ENCODE measurements at regions not wholly inside any gene's neighbourhood (a gene's known extent, or its start where the extent isn't known, plus 50 kb on each side); places are given as distances from the start of the nearest gene placed in this dataset.
A peak's percentile ranks its signal among the peaks of the same experiment; 100 is the strongest.

DNA sequence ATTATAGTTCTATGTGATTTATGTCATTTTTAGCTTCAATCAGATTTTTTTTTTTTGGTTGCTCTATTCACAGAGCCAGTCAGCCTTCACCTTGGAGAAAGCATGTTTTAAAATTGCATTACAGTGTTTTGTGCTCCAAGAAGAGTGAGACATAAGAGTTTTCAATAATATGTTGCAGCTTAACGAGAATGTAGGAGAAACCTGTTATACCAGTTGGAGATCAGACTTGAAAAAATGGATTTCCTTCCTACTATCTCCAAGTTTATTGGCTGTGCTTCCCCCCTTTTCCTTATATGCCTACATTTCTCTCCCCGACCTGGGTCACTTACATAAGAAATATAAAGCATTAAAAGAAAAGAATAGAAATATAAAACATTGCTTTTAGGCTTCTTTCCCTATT is 123.9 kb upstream of the ARGLU1 start:
- peak in 1 of 2 experiments; percentile 22 for DNase-seq (ENCODE audit: low read depth in 1 of 2, low spot score in 1 of 2)
- no peak for TF ChIP-seq JUND (IDR thresholded peaks at IDR 0.05; ENCODE audit: low read depth)
- in situ Hi-C loops (cut with HindIII; ENCODE audit: low pct_unique_long_range_greater_than_20kb, low sequenced_read_pairs), result no loop called here

DNA sequence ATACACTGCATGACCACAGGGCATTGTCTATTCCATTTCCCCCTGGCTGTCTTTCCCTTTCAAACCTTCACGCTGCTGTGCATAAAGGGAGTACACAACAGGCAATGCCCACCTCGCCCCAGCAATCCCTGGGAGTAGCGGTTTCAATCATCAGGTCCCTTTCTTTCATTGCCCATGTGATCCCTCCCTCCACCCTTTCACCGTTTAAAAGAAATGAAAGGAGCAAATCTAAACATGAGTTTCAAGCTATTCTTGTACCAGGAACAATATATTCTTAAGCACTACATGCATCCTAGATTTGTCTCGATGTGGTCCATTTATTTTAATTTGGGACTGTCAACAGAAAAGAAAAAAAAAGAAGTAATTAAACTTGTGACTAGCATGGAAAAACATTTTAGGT is 123.4 kb upstream of the ARGLU1 start:
- in situ Hi-C loops (cut with HindIII; ENCODE audit: low pct_unique_long_range_greater_than_20kb, low sequenced_read_pairs), result no loop called here
- TF ChIP-seq JUND (IDR thresholded peaks at IDR 0.05; ENCODE audit: low read depth), result no peak
- no peak for DNase-seq (ENCODE audit: low read depth in 1 of 2, low spot score in 1 of 2)

DNA sequence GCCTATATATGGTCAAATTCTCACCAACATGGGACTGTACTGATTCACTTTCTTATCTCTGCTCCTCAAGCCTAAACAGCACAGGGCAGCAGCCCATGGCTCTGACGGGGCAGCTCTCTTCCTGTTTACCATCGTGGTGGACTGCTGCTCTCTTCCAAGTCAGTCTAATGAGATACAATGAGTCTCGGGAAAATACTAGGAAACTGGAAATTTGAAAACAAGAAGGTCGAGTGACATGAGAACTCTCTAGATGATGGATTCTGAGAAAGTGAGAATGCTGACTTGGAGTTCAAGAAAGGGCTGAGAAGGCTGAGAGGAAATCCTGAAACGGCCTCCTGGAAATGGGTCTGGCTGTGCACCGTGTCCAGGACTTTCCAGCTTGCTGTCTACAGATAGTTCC is 122.8 kb upstream of the ARGLU1 start:
- in situ Hi-C loops (cut with HindIII; ENCODE audit: low pct_unique_long_range_greater_than_20kb, low sequenced_read_pairs), result no loop called here
- TF ChIP-seq JUND (IDR thresholded peaks at IDR 0.05; ENCODE audit: low read depth), result no peak
- DNase-seq (ENCODE audit: low read depth in 1 of 2, low spot score in 1 of 2), result no peak

DNA sequence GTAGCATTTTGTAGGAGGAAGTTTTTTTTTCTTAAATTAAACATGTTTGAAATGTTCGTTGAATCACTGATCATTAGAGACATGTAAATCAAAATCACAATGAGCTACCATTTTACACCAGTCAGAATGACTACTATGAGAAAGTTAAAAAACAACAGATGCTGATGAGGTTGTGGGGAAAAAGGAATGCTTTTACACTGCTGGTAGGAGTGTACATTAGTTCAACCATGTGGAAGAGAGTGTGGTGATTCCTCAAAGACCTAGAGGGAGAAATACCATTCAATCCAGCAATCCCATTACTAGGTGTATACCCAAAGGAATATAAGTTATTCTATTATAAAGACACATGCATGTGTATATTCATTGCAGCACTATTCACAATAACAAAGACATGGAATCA is 122.0 kb upstream of the ARGLU1 start:
- in situ Hi-C loops (cut with HindIII; ENCODE audit: low pct_unique_long_range_greater_than_20kb, low sequenced_read_pairs), result no loop called here
- no peak for TF ChIP-seq JUND (IDR thresholded peaks at IDR 0.05; ENCODE audit: low read depth)
- no peak for DNase-seq (ENCODE audit: low read depth in 1 of 2, low spot score in 1 of 2)

DNA sequence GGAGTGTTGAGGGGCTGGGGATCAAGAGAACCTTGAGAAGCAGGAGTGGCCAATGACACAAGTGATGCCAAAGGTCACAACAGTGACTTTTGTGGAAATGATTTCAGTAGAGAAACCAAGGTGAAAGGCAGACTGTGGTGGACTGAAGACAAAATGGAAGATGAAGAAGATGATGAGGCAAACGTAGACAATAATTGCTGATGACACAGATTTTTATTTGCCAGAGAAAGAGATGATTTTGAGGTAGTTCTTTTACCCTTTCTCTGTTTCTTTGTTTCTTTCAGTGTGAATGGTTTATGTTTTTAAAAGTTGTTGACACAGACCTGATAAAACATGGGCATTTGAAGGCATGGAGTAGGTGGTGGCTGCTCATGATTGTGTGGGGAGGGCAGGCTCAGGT is 121.0 kb upstream of the ARGLU1 start:
- in situ Hi-C loops (cut with HindIII; ENCODE audit: low pct_unique_long_range_greater_than_20kb, low sequenced_read_pairs), result no loop called here
- DNase-seq (ENCODE audit: low read depth in 1 of 2, low spot score in 1 of 2), result no peak
- TF ChIP-seq JUND (IDR thresholded peaks at IDR 0.05; ENCODE audit: low read depth), result no peak

DNA sequence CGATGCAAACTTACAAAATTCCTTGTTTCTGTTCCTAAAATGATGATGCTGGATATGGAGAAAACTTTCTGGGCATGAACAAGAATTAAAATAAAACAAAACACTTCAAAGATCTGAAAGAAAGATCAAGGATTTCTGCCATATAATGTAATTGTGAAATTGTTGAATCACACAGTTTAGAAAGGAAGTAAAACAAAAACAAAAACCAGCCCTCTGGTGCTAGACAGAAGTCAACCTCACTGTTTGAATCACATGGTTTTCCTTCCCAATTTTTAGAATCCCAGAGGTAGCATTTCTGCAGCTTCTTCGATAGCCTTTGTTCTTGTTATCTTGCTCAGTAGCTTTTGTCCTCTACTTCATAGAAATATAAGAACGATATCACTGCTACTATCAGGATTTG is 118.2 kb upstream of the ARGLU1 start:
- no peak for DNase-seq (ENCODE audit: low read depth in 1 of 2, low spot score in 1 of 2)
- TF ChIP-seq JUND (IDR thresholded peaks at IDR 0.05; ENCODE audit: low read depth), result no peak
- in situ Hi-C loops (cut with HindIII; ENCODE audit: low pct_unique_long_range_greater_than_20kb, low sequenced_read_pairs), result no loop called here

DNA sequence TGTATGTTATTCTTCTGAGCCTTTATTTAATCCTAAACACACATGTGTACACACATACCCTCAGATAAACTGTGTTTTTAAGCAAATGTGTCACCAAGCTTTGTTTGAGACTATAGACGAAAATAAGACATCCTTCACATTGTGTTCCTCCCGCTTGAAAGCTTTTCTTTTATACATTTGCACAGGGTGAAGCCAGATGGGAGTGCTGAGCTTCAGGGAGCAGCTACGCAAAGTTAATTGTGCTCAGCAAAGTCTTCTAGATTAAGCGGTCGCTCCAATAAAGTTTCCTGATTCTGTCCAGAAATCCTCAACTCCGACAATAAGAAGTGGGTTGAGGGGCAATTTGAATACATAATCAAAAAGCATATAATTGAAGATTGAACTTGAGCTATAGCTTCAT is 117.2 kb upstream of the ARGLU1 start:
- in situ Hi-C loops (cut with HindIII; ENCODE audit: low pct_unique_long_range_greater_than_20kb, low sequenced_read_pairs), result no loop called here
- no peak for TF ChIP-seq JUND (IDR thresholded peaks at IDR 0.05; ENCODE audit: low read depth)
- no peak for DNase-seq (ENCODE audit: low read depth in 1 of 2, low spot score in 1 of 2)

DNA sequence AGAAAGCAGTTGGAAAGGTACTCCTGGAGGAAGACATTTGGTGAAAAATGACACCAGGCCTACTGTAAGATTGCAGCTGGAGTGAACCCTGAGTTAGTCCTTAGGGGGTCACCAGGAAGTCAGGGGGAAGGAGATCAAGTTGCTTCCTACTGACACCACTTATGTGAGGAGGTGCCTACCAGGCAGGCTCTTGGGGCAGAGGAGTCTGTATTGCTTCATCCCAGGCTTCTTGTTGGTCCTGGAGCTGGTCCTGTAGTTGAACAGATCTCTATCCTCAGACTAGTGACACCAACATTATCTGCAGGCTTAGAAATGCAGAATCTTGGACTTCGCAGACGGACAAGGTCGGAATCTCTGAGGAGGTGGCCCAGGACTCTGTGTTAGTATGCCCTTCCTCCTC is 116.0 kb upstream of the ARGLU1 start:
- TF ChIP-seq JUND (IDR thresholded peaks at IDR 0.05; ENCODE audit: low read depth), result no peak
- in situ Hi-C loops (cut with HindIII; ENCODE audit: low pct_unique_long_range_greater_than_20kb, low sequenced_read_pairs), result no loop called here
- DNase-seq (ENCODE audit: low read depth in 1 of 2, low spot score in 1 of 2), result no peak

DNA sequence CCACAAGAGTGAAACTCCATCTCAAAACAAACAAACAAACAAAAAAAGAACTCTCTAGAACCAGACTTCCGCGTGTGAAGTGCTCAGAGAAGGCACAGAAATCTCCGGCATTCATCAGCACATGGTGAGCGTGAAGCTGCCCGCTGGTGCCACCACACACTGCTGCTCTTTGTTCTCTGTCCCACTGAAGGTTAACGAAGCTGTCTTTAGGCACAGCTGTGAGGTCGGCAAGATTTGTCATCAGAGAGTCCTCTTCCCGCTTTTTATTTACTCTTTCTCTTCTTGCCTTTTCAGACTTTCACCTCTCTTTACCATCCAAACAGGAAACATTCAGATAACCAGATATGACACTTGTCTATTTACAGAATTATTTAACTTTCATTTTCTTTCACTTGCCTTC is 115.2 kb upstream of the ARGLU1 start:
- no peak for TF ChIP-seq JUND (IDR thresholded peaks at IDR 0.05; ENCODE audit: low read depth)
- in situ Hi-C loops (cut with HindIII; ENCODE audit: low pct_unique_long_range_greater_than_20kb, low sequenced_read_pairs), result no loop called here
- peak in 1 of 2 experiments; percentile 13 for DNase-seq (ENCODE audit: low read depth in 1 of 2, low spot score in 1 of 2)

DNA sequence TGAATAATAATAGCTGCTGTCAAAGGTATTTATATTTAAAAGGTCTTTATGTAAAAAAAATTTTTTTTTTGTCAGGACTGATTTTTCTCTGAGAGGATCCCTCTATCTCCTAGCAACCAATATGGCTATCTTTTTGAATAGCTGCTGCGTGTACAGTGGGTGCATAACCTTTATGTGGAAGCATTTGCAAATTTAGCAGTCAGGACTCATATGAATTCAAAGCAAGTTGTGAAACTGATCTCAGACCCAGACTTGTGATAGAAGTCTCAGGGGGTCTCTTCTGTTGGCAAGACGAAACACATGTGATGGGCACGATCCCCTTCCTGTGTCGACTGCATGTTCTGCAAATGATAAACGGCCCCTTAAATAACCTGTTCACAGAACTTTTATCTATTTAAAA is 114.1 kb upstream of the ARGLU1 start:
- TF ChIP-seq JUND (IDR thresholded peaks at IDR 0.05; ENCODE audit: low read depth), result no peak
- DNase-seq (ENCODE audit: low read depth in 1 of 2, low spot score in 1 of 2), result no peak
- in situ Hi-C loops (cut with HindIII; ENCODE audit: low pct_unique_long_range_greater_than_20kb, low sequenced_read_pairs), result no loop called here

DNA sequence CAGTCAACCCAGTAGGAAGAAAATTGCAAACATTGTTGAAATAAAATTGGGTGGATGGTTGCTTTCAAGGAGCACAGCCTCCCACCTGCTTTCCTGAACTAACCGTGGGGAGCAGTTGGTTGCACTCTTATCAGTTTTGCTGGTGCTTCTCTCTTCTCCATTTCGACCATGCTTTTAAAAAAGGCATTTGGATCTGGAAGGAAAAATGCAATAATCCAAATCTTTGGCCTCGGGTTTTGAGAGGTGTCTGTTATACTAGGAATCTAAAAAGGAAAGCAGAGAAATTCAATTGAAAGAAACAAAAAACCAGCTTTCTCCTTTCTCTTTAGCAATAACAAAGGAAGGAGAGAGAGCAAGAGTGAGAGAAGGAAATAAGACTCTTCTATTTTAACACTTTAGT is 113.6 kb upstream of the ARGLU1 start:
- no peak for DNase-seq (ENCODE audit: low read depth in 1 of 2, low spot score in 1 of 2)
- in situ Hi-C loops (cut with HindIII; ENCODE audit: low pct_unique_long_range_greater_than_20kb, low sequenced_read_pairs), result no loop called here
- TF ChIP-seq JUND (IDR thresholded peaks at IDR 0.05; ENCODE audit: low read depth), result no peak

DNA sequence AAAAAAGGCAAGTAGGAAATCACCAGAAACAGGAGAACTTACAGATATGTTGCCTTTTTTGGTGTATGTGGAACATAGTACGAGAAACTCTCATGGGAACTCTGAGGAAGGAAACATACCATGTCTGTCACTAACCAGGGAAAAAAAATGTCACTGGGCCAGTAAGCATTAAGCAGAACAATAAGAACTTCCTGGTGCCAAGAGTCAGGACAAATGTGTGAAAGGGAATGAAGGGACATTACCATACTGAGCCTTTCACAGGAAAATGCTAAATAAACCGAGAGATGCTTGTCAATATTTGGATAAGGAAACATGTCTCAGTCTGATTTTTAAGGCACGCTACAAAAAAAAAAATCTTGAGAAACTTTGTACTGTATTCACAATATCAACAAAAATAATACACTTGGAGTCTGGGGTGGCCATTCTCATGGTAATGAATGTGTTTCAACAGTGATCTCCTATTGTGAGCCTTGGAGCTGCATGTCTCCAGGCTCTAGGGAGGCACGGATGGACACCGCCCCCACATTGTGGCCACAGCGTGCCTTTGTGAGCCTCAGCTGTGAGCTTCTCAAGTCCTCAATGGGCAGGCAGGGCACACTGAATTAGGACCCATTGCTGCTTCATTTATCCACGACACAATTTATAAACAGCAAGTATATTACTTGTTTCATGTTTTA is 113.0 kb upstream of the ARGLU1 start:
- in situ Hi-C loops (cut with HindIII; ENCODE audit: low pct_unique_long_range_greater_than_20kb, low sequenced_read_pairs), result no loop called here
- DNase-seq (ENCODE audit: low read depth in 1 of 2, low spot score in 1 of 2), result peak in 1 of 2 experiments; percentile 22
- no peak for TF ChIP-seq JUND (IDR thresholded peaks at IDR 0.05; ENCODE audit: low read depth)

DNA sequence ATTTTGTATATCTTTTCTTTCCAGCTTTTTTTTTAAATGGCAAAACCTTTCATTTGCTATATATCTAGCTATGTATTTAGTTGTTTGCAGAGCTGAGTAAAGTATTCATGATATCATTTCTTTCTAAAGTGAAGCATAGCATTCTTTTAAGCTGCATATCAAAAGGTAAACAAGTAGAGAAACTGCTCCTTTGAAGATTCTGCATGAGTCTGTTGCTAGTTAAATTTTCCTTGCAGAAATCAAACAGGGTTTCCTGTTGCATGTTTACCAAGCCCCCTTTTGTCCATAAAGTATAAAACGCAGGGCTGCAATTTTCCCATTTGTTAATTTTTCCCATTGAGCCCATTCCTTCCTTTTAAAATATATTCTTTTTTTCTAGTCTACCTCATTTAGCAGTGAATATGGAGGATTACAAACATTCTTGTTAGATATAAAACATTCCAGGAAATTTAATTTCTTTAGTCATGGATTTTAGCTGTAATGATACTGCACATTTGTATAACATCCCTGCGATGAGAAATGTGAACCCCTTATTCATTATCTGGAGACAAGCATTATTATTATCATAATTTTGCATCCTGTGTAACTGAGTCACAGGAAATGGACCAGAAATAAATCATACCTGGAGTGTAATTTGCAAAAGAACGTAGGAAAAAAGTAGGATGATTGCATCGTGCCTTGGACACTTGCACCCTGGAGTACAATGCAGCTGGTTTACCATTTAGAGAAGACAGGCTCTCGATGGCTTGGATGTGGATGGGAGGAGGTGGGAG is 110.9 kb upstream of the ARGLU1 start:
- in situ Hi-C loops (cut with HindIII; ENCODE audit: low pct_unique_long_range_greater_than_20kb, low sequenced_read_pairs), result no loop called here
- TF ChIP-seq JUND (IDR thresholded peaks at IDR 0.05; ENCODE audit: low read depth), result no peak
- no peak for DNase-seq (ENCODE audit: low read depth in 1 of 2, low spot score in 1 of 2)
